CD4-positive, alpha-beta T cell treated with Interleukin-10 for 1 hour (primary cell): ENCODE measurements at regions not wholly inside any gene's neighbourhood (a gene's known extent, or its start where the extent isn't known, plus 50 kb on each side); places are given as distances from the start of the nearest gene placed in this dataset.
"Not testable (repeated sequence)": the region's sequence is repeated elsewhere in the genome, so short reads cannot be mapped to it uniquely, and the experiment has no call there.

ENCODE experiments used
- DNase-seq: peaks from one replicate; pipeline ENCODE4 v3.0.0-alpha.2; 2020

DNA sequence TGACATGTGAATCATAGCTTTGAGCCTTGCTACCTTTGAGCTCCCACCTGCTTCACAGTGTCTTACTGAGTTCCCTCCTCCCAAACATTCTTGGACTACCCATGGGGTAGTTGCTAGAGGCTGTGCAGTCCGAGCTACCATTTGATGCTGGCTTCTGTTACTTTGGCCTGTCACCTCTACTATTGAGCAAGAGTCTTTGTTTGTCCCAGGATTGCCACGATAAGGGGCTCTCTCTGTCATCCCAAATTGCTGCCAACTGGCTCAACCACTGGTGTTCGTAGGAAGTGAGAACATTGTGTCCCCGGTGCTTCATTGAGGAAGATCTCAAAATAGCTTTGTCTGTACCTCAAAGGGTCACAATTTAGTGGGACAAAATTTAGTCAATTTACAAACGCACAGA, 59.1 kb upstream of the PAX8 start:
- DNase-seq, result no peak

DNA sequence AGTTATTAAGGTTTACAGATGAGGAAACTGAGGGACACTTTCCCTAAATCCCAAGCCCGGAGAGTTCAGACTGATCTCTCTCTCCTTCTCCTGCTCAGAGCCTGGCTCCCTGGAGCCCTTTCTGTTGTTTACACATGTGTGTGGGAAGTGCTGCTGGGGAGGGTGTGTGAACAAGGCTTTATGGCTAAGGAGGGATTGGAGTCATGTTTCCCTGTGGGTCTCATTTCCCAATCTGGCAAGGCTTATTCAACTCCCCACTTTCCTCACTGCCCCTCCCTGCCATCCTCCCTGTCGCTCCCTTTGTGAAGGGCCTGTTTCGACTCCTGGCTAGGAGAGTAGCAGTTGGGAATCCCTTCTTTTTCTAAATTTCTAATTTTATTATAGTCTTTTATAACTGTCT, 57.3 kb upstream of the PAX8 start:
- DNase-seq, result not testable (repeated sequence)

DNA sequence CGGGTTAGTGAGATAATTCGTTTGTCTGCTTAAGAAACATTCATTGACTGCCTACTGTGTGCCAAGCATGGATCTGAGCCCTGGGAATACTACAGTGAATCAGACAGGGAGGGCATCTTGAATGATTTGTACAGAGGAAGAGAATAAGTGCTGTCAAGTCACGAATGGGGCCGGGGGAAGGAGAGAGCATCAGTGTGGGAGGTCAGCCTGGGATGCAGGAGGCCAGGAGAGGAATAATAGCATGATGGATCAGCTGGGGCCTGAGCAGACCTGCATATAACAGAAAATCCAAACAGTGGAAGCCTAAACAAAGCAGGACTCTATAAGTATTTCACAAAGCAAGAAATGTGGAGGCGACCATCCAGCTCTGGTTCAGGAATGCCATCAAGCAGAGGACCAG, 55.4 kb upstream of the PAX8 start:
- no peak for DNase-seq

GRCh38 chr2:113333735-113334134, 55.0 kb upstream of the PAX8 start:
- not testable (repeated sequence) for DNase-seq

DNA sequence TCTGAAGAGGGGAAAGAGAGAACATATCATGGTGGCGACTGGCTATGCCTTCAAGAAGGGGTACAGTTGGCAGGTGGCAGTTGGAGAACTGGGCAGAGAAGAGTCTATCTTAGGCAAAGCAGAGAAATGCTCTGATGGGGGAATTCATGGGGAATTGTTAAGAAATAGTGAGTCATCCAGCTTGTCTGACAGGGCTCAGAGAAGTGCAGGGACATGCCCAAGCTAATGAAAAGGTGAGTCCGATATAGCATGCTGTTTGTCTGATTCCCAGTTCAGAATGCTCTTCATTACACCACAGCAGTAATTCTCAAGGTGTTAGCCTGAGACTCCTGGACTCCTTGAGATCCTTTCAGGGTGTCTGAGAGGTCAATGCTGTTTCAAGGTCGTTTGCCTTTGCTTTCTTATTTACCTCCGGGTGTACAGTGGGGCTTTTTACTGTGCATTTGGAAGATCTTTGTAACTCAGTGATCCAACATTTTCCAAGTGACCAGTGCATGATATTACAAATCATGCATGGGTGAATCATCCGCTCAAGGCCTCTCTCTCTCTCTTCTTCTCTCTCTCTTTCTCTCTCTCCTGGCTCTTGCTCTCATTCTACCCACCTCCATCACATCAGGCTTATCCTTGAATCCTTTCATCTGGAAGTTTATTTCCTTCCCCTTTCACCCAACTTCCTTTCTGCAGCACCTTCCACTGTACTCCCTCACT, 51.5 kb upstream of the PAX8 start:
- DNase-seq, result not testable (repeated sequence)

GRCh38 chr2:113328973-113329372, 50.3 kb upstream of the PAX8 start:
- DNase-seq, result not testable (repeated sequence)

DNA sequence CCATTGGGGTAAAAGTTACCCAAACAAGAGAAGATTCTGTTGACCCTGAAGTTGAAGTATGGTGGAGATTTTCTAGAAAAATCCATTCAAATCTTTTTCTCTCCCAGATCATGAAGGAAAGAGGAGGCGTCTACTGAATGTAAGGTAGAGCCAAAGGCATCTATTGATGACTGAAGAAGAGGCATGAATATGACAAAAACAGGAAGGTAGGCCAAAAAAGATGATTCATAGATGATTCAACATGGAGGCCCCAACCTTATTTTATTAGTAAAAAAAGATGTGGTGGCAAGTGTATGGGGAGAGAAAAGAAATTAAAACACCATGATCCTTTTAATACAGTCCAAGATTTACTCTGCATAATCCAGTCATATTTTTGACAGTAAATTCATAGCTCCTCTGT, 49.9 kb upstream of the PAX8 start:
- not testable (repeated sequence) for DNase-seq
